22Rv1 (cell line): ENCODE measurements at regions not wholly inside any gene's neighbourhood (a gene's known extent, or its start where the extent isn't known, plus 50 kb on each side); places are given as distances from the start of the nearest gene placed in this dataset.

ENCODE experiments used
- CTCF ChIP-seq: fragments of 450-650 bp; IDR thresholded peaks from 2 replicates; pipeline ENCODE4 v1.5.1; 2017; ENCODE audit warnings: mild to moderate bottlenecking
- ZFX ChIP-seq: fragments of 450-650 bp; IDR thresholded peaks from 2 replicates; pipeline ENCODE4 v1.6.1; 2017; ENCODE audit warnings: antibody characterized with exemption, borderline replicate concordance

DNA sequence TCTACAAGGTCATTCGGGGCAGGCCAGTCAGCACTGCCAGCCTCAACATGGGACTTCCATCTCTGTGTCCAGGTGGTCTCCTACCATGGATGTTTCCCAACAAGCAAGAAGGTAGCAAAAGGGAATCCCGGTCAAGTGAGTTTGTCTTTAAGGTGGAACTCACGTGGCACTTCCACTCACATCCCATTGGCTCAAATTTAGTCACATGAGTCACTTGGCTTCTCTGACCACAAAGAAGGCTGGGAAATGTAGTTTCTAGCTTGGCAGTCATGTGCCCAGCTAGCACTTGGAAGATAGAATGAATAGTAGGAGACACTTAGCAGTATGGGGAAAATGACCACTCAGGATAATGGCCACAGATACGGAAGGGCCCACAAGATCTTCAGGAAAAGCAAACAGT lies 106.6 kb downstream of the AIPL1 start:
- TF ChIP-seq CTCF (no peak), ZFX (no peak)
